ENCODE measurements at regions not wholly inside any gene's neighbourhood (a gene's known extent, or its start where the extent isn't known, plus 50 kb on each side); places are given as distances from the start of the nearest gene placed in this dataset.

DNA sequence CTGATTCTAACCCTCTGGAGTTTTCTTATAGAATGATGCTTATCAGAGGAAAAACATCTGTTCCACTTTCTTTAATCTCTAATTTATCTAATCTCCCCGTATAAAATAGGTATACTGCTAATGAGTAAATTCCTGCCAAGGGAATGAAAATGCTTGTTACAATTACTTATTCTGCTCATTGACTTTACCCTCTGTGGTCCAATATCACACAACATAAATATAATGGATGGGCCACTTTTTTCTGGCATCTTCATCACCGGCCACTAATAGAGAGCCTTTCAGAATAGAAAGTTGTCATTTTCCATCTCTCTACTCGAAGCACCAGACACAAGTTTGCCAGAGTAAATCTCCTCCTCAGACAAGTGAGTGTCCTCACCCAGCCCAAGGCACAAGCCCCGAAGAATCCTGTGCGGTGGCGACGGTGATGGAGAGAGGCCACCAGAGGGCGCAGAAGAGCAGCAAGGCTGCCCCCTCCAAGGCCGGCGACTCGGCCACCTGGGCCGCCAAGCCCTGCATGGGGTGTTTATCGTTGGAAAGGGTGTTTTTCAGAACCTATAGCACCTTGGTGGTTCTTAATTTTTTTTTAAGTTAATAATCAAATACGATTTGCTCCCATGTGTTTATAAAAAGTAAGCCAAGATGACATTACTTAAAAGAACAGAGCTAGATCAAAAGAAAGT, 212.9 kb upstream of the ARID1B start:
- peak; percentile 17 for DNase-seq (ENCODE audit: low read depth)

DNA sequence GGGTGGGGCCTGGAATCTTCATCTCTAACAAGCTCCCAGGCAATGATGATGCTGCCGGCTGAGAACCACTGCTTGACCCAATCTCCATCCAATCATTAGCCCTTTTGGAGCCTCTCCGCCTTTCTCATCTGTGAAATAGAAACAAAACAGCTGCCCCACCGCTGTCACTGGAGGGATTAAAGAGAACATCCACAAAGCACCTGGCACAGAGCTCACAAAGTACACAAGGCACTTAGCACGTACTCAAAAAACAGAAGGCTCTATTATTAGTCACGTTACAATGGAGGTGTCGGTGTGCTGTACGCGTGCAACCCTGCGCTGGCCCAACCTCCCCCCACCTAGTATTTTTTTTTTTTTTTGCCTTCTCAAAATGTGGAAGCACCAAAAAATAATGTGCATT, 213.5 kb upstream of the ARID1B start:
- no peak for DNase-seq (ENCODE audit: low read depth)

DNA sequence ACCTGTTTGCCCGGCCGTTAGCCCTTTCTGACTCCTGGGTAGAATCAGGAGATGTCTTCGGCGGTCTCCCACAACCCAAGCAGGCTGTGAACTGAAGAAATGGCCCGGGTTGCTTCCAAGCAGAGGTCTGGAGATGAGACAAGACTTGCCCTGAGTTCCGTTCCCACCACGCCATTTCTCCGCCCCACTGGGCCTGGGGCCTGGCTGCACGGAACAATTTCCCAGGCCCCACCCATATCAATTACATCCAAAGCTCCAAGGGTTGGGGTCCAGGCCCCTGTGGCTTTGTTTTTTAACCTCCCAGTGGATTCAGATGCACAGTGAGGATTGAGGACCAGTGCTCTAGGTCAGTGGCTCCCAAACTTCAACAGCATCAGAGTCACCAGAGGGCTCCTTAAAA, 214.5 kb upstream of the ARID1B start:
- DNase-seq (ENCODE audit: low read depth): no peak

DNA sequence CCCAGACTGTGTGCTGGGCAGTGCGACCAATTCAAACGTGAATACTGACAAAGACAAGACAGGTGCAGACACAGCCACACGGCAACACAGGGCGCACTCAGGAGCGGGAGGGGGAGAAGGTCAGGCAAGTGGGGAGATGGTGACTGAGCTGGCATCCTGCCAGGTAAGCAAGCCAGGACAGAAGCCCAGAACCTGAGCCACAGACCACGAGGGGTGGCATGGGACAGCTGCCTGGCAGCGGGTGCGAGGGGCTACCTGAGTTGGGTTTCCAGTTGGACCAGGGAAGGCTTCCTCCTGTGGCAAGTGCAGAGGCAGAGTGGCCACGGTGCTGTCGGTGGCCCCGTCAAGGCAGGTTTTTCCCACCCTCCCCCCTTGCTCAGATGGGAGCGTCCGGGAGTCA, 215.2 kb upstream of the ARID1B start:
- no peak for DNase-seq (ENCODE audit: low read depth)

DNA sequence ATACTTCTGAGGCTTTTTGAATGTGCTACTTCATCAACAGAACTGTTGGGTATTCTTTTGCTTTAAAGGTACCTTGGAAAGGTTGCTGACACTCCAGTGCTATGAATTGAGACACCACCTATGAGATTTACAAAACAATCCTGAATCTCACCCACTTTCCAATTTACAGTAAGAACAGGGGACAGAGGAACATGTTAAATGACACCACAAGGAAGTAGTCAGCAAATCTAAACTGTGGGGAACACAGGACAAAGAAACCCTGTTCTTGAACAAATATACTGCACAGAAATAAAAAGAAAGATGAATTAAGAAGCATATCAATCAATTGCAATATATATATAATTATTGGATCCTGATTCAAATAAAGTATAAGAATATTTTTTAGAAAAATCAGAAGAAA, 216.7 kb upstream of the ARID1B start:
- DNase-seq (ENCODE audit: low read depth): no peak

DNA sequence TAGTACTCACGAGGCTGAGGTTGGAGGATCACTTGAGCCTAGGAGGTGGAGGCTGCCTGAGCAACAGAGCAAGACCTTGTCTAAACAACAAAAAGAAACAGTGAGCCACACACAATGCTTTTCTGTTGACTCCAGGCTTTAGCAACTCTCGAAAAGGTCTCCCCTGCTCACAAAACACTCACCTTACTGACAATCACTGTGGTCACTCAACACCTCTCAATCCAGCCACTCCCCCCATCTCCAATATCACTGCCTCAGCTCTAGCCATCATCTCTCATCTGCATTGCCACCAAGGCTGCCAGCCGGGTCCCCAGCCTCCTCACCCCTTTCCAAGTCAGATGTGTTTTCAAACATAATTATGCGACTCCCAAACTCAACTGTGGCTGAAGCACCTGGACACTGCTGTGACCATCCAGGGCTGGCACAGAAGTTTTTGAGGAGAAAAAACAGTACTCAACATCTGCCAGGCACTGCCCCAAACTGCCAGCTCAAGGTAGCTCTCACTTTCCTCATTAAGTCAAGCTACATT, 218.0 kb upstream of the ARID1B start:
- DNase-seq (ENCODE audit: low read depth): no peak

DNA sequence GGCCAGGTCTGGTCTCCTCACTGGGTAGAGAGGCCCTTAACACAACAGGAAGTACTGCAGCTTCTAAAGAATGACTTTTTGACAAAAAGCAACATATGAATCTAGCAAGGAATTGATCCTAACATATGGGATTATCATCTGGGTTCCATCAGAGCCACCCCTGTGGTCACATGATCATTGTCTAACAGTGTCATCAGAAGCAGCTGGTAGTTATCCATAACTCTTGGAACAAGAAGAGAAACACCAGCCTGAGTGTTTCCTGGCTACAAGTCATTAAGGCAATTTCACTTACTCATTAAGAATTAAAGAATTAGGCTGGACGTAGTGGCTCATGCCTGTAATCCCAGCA, 219.3 kb upstream of the ARID1B start:
- no peak for DNase-seq (ENCODE audit: low read depth)

DNA sequence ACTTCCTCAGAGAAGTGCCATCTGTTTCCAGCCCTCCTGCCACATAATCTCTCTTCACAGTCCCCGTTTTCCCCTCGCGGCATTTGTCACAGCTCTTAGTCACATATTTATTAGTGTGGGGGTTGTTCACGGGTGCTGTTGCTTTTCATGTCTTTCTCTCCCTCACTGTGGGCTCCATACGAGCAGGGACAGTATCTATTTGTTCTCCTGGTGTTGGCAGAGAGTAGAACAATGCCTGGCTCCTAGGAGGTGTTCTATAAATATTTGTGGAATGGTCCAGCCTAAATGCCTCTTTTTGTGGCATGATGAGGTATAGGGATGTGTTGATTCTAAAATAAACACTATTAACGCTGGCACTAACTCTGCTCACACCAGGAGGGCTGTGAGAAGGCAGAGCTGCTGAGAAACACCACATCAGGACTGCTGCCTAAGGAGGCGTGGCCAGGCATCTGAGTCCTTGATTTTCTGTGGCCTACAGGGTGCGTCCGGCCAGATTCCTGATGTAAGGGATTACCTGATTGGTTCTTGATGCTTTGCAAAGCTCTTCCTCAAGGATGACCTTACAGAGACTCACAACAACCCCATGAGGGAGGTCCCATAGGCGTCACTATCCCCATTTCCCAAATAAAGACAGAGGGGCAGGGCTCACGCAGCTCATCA, 219.8 kb upstream of the ARID1B start:
- no peak for DNase-seq (ENCODE audit: low read depth)

DNA sequence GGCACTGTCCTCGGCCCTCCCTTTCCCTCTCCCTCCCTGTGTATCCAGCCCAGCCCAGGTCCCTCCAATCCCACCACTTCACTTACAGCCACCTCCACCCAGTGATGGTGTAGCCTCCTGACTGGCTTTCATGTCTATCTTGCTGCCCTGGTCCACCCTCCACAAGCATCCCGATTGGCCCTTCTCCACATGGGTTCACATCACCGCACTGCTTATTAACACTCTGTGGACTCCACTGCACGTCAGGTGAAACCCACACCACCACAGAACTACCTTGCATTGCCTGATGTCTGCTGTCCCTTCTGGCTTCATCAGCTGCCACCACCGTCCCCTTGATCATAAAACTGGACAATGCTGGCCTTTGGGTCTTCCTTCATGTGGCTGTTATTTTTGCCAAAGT, 220.4 kb upstream of the ARID1B start:
- DNase-seq (ENCODE audit: low read depth): no peak

DNA sequence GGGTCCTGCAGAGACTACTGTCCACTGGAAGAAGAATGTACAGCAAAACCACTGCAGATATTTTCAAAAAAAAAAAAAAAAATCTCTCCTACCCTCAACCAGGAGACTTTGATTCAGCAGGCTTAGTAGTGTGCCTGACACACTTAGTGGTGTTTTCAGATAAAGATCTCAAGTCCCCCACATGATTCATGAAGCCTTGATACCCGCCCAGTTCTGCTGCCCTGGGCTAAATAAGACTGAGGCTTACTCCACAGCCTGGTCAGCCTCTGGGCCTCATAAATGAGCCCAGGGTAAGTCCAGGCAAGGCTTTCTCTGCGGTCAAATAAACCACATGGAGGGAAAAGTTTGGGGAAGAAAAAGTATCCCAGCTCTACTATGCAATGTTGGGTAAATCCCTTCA, 222.1 kb upstream of the ARID1B start:
- no peak for DNase-seq (ENCODE audit: low read depth)

DNA sequence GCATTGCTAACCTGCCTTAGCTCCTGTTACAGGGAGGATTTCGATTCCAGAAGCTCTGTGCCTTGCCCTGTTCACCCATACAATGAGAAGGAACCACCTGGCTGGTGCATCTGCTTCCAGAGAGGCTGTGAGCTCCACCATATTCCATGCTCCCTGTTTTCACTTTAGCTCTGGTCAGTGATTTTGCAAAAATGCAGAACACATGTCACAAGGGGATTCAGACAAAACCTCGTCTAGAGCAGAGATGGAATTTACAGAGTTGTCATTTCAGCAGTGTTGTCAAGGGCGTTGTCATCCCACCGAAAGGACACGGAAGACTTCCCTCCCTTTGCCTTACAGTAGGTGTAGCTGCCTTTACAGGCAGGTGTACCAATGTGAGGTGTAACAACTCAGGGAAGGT, 223.0 kb upstream of the ARID1B start:
- no peak for DNase-seq (ENCODE audit: low read depth)

DNA sequence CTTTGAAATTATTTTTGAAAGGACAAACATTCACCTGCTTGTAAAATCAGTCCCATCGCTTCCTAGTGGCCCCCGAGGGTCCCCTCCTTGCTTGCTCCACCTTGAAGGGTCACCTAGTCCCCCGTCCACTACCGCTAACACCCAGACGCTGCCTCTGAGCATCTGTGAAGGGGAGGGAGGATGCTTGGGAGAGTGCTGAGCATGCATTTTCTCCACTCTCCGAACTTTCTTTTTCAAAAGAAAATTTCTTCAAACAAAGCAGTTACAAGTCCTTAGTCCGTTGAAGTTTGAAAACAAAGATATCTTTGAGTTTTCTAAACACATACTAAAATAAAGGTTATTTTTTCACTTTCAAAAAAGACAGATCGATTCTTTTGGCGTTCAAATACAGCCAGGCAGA, 224.3 kb upstream of the ARID1B start:
- no peak for DNase-seq (ENCODE audit: low read depth)

DNA sequence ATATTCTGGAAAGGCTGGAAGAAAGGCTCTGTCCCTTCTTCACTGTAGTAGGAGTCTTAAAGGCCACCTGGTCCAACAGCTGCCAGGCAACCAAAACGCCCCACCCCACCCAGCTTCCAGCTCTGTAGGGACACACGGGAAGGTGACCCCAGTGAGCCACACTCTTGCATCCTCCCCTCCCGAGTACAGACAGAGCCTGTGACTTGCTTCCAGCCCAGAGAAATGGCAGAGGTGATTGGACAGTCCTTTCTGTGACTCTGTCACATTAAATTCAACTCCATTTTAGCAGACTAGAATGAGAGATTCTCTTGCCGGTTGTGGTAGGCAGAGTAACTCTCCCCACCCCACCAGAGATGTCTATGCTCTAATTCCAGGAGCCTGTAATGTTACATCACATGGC, 226.2 kb upstream of the ARID1B start:
- no peak for DNase-seq (ENCODE audit: low read depth)

DNA sequence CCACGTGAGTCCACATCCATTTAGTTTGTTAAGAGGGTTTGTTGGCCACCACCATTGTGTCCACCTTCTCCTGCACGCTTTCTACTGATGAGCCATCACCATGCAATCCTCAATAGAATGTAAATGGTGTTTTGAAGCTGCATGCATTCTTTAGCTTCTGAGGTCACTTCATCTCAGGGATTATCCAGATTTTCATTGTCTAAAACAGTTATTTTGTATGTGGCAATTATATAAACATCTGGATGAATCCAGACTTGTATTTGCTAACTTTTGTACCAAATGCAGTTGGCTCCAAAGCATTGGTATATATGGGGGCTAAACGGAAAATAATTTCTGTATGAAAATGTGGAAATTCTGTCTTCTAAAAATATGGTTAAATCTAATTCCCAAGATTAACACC, 231.2 kb upstream of the ARID1B start:
- DNase-seq (ENCODE audit: low read depth): no peak

DNA sequence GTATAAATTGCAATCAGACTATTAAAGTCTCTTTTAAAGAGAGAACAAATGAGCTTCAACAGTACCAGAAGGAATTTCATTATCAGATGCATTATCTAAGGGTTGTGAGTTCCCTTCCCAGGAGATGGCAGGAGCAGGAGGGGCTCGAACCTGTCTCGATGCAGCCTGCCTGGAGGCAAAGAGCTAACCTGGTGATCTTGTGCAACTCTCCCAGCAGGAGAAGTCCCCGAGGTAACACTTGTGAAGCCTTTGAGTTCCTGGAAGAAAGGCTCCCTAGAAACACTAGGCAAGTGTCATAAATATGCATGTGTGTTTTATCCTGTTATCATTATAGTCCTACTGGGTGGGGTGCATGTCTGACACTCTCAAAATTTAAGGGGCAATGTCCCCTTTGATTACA, 232.2 kb upstream of the ARID1B start:
- DNase-seq (ENCODE audit: low read depth): no peak

DNA sequence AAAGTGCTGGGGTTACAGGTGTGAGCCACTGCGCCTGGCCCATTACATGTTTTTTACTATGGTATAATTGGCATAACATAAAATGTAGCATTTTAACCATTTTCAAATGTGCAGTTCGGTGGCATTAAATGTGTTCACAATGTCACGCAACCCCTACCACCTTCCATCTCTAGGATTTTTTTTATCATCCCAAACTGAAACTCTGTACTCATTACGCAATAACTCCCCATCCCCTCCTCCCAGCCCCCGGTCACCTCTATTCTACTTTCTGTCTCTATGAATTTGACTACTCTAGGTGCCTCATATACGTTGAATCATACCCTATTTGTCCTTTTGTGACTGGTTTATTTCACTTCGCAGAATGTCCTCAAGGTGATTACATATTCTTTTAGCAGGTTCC, 233.1 kb upstream of the ARID1B start:
- no peak for DNase-seq (ENCODE audit: low read depth)

DNA sequence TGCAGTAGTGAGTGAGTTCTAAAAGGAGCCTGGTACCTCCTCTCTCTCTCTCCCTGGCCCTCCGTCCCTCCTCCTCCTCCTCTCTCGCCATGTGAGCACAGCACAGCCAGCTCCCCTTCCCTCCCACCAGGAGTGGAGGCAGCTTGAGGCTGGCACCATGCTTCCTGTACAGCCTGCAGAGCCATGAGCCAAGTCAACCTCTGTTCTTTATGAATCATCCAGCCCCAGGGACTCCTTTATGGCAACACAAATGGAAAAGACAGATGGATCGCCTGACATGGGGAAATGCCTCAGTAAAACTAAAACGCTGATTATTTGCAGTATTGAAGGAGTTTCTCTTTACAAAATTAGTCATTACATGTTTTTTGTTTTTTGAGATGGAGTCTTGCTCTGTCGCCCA, 233.7 kb upstream of the ARID1B start:
- DNase-seq (ENCODE audit: low read depth): no peak

DNA sequence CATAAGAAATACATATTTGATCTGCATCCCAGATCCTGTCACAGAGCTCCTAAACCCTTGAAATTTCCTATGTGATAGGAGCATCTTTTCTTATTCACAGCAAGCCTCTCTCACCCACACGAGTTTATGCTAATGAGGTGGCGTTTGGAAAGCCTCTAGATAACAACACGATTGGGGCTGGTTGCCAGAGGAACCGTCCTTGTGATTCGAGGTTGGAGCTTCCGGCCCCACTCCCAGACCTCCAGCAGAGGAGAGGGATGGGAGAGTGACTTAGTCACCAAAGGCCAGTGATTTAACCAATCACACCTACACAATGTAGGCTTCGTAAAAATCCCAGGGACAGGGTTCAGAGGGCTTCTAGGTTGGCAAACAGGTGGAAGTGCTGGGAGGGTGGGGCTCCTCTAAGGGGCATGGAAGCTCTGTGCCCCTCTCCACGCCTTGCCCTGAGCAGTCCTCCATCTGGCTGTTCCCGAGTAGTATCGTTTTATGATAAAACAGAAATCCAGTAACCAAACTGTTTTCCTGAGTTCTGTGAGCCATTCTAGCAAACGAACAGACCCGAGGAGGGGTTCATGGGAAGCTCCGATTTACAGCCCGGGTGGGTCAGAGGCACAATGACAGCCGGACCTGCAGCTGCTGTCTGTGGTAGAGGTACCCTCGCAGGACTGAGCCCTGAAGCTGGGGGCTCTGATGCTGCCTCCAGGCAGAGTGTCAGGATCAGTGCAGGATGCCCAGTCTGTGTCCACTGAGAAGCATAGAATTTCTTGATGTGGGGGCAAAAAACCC, 238.1 kb upstream of the ARID1B start:
- no peak for DNase-seq (ENCODE audit: low read depth)

DNA sequence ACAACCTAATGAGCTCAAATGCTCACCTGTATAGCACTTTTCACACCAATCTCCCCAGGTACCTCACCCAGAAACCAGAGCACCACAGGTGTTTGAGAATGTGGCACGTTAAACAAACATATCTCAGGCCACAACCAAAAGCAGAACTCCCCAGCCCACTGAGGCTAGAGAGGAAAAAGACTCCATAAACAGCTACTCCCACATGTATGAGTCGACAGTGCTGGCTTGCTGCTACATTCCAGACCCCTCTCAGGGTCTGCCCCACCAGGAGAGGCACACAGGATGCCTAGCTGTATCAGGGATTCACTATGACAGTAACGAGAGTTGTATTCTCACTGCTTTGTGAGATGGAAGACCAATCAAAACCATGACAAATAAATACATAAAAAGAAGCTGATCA, 242.6 kb upstream of the ARID1B start:
- no peak for DNase-seq (ENCODE audit: low read depth)

DNA sequence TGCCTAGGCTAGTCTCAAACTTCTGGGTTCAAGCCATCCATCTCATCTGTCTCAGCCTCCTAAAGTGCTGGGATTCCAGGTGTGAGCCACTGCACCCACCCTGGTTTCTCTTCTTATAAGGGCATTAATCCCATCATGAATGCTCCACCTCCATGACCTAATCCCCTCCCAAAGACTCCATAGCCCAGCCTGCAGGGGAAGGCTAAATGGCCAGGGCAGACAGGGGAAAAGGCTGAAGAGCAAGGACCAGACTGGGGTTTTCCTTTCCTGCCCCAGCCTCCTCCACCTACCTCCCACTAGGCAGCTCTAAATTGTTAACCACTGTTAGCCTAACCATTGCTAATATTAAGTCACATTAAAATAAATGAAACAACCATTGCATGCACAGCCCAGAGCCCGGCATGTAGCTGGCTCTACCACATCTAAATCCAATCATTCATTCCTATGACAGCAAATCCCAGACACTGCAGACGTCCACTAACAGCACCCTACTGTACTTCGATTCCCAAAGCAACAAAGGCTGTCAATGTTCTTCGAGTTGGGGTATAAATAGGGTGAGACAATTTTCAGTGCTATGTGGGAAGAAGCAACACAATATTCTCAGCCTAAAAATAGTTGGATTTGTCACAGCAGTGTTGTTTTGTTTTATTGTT, 243.2 kb upstream of the ARID1B start:
- no peak for DNase-seq (ENCODE audit: low read depth)

DNA sequence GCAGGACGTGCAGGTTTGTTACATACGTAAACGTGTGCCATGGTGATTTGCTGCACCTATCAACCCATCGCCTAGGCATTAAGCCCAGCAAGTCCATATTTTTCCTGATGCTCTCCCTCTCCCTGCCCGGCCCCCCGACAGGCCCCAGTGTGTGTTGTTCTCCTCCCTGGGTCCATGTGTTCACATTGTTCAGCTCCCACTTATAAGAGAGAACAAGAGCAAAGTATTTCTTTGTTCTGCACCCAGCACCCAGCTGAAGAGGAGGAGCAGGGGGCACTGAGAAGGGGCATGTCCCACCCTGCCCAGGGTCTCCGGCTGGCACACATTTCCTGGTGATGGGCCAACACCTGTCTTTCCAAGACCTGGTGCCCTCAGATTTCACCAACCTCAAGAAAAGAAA, 251.1 kb upstream of the ARID1B start:
- DNase-seq (ENCODE audit: low read depth): no peak

DNA sequence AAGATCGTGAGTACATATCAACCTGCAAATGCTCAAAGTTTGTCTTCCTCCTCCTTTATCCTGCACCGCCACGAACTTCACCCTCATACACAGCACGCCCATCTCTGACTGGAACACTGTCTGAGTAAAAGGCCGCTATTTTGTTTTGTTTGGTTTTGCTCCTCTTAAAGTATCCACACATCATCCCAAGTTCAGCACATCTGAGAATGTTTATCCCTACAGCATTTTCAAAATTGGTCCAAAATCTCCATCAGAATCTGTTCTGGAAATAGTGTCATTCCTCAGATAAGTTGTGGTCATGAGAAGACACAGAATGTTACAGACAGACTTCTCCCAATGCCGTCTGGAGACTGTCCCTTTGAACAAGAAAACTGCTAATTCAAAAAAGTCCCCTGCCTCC, 251.6 kb upstream of the ARID1B start:
- DNase-seq (ENCODE audit: low read depth): no peak

DNA sequence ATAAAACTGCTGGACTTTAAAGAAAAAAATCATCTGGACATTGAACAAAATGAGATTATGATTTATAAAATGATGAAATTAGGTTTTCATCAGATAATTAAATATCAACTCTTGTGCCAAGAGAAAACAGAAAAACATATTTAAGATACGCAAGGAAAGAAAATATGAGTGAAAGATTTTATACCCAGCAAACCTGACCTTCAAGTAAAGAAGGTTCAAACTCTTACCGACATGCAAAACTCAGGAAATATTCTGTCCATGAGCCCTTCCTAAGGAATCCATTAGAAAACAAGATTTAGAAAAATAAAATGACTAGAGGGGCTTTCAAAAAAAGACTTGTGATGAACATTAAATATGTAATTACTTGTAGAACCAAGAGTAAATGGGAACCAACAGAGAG, 257.2 kb upstream of the ARID1B start:
- DNase-seq (ENCODE audit: low read depth): no peak

Data from non-pigmented ciliary epithelial cell (primary cell).